Loucy (cell line): ENCODE measurements at regions not wholly inside any gene's neighbourhood (a gene's known extent, or its start where the extent isn't known, plus 50 kb on each side); places are given as distances from the start of the nearest gene placed in this dataset.

Source experiments
- H2AFZ ChIP-seq: fragments of 200-600 bp; sonication (generic); 2 replicates; pipeline ENCODE4 v1.6.0; 2016; ENCODE audit warnings: antibody characterized with exemption, mild to moderate bottlenecking, low read length, moderate library complexity
- H3F3A ChIP-seq: fragments of 200-600 bp; 2 replicates; pipeline ENCODE4 v1.6.0; 2016; ENCODE audit warnings: antibody characterized with exemption, low read depth, mild to moderate bottlenecking
- H3K27me3 ChIP-seq: fragments of 200-600 bp; sonication (generic); 2 replicates; pipeline ENCODE4 v1.6.1; 2014; ENCODE audit warnings: low read length, mild to moderate bottlenecking; ENCODE audit not compliant: insufficient read depth, poor library complexity, severe bottlenecking
- H3K36me3 ChIP-seq: fragments of 200-600 bp; sonication (generic); 2 replicates; pipeline ENCODE4 v1.6.1; 2016; ENCODE audit warnings: low read length; ENCODE audit not compliant: insufficient read depth
- H3K4me1 ChIP-seq: fragments of 200-600 bp; sonication (generic); 2 replicates; pipeline ENCODE4 v1.5.1; 2014; ENCODE audit warnings: low read length, mild to moderate bottlenecking; ENCODE audit not compliant: insufficient read depth, poor library complexity, severe bottlenecking
- H3K4me2 ChIP-seq: fragments of 200-600 bp; sonication (generic); 2 replicates; pipeline ENCODE4 v1.6.0; 2014; ENCODE audit warnings: antibody characterized with exemption, low read length, low read depth, mild to moderate bottlenecking; ENCODE audit not compliant: poor library complexity, severe bottlenecking
- H3K4me3 ChIP-seq: fragments of 200-600 bp; sonication (generic); 2 replicates; pipeline ENCODE4 v1.5.1; 2014; ENCODE audit warnings: low read length, mild to moderate bottlenecking, mixed read lengths; ENCODE audit not compliant: poor library complexity, severe bottlenecking
- H3K79me2 ChIP-seq: fragments of 200-600 bp; sonication (generic); 2 replicates; pipeline ENCODE4 v1.6.1; 2014; ENCODE audit warnings: low read length; ENCODE audit not compliant: insufficient read depth
- H3K9ac ChIP-seq: fragments of 200-600 bp; sonication (generic); 2 replicates; pipeline ENCODE4 v1.6.0; 2014; ENCODE audit warnings: mild to moderate bottlenecking, low read depth, low read length, moderate library complexity; ENCODE audit not compliant: poor library complexity, severe bottlenecking
- H3K9me2 ChIP-seq: fragments of 200-600 bp; sonication (generic); replicated peaks from 2 replicates; pipeline ENCODE4 v1.6.1; 2016; ENCODE audit warnings: low read depth, low read length, mixed read lengths
- H3K9me3 ChIP-seq: fragments of 200-600 bp; sonication (generic); 2 replicates; pipeline ENCODE4 v1.6.1; 2014; ENCODE audit warnings: mild to moderate bottlenecking, antibody characterized with exemption, low read length, low read depth; ENCODE audit not compliant: insufficient read depth
- H4K20me1 ChIP-seq: fragments of 200-600 bp; sonication (generic); 2 replicates; pipeline ENCODE4 v1.6.0; 2014; ENCODE audit warnings: antibody characterized with exemption, low read length, mild to moderate bottlenecking; ENCODE audit not compliant: insufficient read depth, poor library complexity, severe bottlenecking
- EZH2phosphoT487 ChIP-seq: fragments of 200-600 bp; IDR thresholded peaks from 2 replicates; pipeline ENCODE4 v1.6.1; 2018; ENCODE audit warnings: antibody characterized with exemption, mild to moderate bottlenecking, moderate library complexity, borderline replicate concordance
- TF ChIP-seq, protein P1 (sequence below): fragments of 200-600 bp; sonication (generic); conservative IDR thresholded peaks from 2 replicates; pipeline ENCODE4 v1.5.1; 2014; ENCODE audit warnings: mild to moderate bottlenecking, antibody characterized with exemption, low read length

DNA sequence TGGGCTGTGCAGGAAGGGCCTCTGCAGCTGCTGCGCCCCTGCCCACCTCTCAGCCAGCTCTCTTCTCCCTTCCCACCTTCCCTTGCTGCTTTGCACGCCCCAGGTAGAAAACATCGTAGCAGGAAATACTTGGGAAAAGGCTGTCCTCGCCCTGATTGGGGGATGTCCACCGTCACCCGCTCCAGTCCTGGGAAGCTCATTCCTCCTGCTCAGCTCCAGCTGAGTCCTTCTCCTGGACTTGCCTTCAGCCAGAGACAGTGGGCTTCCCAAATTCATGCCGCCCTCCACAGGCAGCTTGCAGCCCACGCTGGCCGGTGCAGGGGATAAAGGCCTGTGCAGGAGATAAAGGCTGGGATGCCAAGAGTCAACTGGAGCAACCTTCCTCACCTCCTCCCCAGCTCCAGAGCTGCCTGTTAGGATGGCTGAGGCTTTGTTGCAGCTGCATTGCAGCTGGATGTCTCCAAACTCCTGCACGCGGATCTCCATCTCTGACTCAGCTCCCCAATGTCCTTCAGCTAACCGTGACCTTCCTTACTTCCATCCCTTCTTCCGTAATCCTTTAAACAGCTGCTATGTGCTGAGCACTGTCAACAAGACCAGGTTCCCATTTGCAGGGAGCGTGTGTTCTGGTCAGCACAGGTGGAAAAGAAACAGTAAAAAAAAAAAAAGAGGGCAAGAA lies 402.0 kb upstream of the TNRC6C start:
- Histone ChIP-seq H3K9ac (peak overlapping the region; percentile 44), H4K20me1 (no peaks in the 10 kb centered on the region), H3K4me1 (peaks cover 21% of the 10 kb centered on the region), H3K79me2 (no peaks in the 10 kb centered on the region), H3K9me3 (no peaks in the 10 kb centered on the region), H3K27me3 (no peaks in the 10 kb centered on the region), H3K4me2 (no peak overlapping the region), H3F3A (no peaks in the 10 kb centered on the region), H3K36me3 (no peaks in the 10 kb centered on the region), H2AFZ (no peak overlapping the region), H3K4me3 (no peak overlapping the region), H3K9me2 (no peaks in the 10 kb centered on the region)
- TF ChIP-seq, protein P1, sequence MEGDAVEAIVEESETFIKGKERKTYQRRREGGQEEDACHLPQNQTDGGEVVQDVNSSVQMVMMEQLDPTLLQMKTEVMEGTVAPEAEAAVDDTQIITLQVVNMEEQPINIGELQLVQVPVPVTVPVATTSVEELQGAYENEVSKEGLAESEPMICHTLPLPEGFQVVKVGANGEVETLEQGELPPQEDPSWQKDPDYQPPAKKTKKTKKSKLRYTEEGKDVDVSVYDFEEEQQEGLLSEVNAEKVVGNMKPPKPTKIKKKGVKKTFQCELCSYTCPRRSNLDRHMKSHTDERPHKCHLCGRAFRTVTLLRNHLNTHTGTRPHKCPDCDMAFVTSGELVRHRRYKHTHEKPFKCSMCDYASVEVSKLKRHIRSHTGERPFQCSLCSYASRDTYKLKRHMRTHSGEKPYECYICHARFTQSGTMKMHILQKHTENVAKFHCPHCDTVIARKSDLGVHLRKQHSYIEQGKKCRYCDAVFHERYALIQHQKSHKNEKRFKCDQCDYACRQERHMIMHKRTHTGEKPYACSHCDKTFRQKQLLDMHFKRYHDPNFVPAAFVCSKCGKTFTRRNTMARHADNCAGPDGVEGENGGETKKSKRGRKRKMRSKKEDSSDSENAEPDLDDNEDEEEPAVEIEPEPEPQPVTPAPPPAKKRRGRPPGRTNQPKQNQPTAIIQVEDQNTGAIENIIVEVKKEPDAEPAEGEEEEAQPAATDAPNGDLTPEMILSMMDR = no peak
- TF ChIP-seq EZH2phosphoT487 = no peak

DNA sequence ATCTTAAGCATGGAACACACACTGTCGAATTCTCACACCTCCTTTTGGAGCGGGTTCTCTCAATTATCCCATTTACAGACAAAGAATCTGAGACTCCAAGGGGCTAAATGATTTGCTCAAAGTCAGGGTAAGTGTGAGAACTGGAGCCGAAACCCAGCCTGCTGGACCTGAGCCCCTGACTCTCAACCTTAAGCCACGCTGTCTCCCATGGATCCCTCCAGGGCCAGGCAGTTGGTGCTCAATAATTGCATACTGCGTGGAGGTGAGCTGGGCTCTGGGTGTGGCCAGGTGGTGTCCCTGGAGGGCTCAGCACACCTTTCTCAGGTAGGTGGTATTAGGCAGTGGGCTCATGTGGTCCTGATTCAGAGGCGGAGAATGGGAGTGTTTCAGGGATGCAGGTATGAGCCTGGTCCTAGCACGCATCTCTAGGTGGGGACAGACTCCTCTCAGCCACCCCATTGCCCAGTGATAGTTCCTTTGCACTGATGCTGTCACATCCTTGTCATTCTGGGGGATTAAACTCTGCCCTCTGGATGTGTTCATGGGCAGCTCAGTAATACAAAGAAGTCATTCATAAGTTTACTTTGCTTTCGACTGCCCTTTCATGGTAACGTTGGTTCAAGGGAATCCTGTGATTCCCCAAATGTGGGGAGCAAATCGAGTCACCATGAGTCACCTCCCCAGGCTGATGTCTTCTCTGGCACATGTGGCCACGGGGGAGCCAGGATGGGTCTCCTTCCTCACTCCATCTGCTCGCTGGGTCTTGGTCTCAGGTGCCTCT lies 399.5 kb upstream of the TNRC6C start:
- Histone ChIP-seq H3F3A (no peaks in the 10 kb centered on the region), H3K4me1 (peaks cover 30% of the 10 kb centered on the region), H3K27me3 (no peaks in the 10 kb centered on the region), H4K20me1 (no peaks in the 10 kb centered on the region), H3K79me2 (no peaks in the 10 kb centered on the region), H3K9me2 (no peaks in the 10 kb centered on the region), H3K4me2 (no peak overlapping the region), H3K36me3 (no peaks in the 10 kb centered on the region), H3K4me3 (no peak overlapping the region), H3K9ac (no peak overlapping the region), H2AFZ (no peak overlapping the region), H3K9me3 (no peaks in the 10 kb centered on the region)
- TF ChIP-seq EZH2phosphoT487 = no peak
- TF ChIP-seq, protein P1 = no peak

DNA sequence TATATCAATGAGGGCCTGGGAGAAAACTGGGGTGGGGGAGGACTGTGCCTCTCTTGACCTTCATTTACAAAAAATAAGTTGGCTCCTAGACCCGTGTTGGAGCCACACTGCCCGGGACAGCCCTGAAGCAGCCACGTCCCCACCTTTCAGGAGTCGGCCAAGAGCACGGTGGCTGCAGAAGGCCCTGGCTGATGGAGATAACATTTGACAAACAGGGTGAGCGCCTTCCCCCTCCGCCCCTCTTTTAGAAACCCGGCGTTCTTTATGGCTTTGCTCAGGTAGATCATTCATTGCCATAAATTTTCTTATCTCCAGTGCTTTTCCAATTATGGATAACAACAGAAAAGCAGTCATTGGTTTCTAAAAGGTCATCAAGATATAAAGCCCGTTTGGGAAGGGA lies 398.1 kb upstream of the TNRC6C start:
- Histone ChIP-seq H3K9me2 (no peaks in the 10 kb centered on the region), H3K9ac (no peak overlapping the region), H3K79me2 (no peaks in the 10 kb centered on the region), H3K4me3 (no peak overlapping the region), H3F3A (no peaks in the 10 kb centered on the region), H3K9me3 (no peaks in the 10 kb centered on the region), H2AFZ (no peak overlapping the region), H3K27me3 (no peaks in the 10 kb centered on the region), H3K36me3 (no peaks in the 10 kb centered on the region), H4K20me1 (no peaks in the 10 kb centered on the region), H3K4me1 (peaks cover 26% of the 10 kb centered on the region), H3K4me2 (no peak overlapping the region)
- TF ChIP-seq, protein P1 = no peak
- no peak for TF ChIP-seq EZH2phosphoT487
